ENCODE measurements at regions not wholly inside any gene's neighbourhood (a gene's known extent, or its start where the extent isn't known, plus 50 kb on each side); places are given as distances from the start of the nearest gene placed in this dataset.

DNA sequence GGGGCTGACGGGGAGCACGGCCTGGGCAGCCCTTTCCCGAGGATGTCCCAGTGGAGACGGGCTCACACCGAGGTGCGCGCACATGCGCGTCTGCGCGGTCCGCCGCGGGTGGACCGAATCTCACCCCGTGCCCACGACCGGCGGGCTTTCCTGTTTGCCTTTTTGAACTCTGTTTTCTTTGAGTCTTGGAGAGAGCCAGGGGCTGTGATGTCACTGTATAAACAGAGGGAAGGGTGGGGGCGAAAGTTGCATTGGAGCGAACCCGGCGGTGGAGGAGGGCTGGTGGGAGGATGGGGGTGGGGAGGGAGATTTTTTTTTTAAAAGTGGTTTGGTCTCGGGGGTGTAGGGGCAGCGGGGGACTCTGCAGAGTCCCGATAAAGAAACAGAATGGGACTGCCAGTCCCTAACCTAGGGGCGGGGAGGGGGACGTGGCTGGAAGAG, 141.2 kb upstream of the CTAGE1 start:
- TF ChIP-seq, protein P1, sequence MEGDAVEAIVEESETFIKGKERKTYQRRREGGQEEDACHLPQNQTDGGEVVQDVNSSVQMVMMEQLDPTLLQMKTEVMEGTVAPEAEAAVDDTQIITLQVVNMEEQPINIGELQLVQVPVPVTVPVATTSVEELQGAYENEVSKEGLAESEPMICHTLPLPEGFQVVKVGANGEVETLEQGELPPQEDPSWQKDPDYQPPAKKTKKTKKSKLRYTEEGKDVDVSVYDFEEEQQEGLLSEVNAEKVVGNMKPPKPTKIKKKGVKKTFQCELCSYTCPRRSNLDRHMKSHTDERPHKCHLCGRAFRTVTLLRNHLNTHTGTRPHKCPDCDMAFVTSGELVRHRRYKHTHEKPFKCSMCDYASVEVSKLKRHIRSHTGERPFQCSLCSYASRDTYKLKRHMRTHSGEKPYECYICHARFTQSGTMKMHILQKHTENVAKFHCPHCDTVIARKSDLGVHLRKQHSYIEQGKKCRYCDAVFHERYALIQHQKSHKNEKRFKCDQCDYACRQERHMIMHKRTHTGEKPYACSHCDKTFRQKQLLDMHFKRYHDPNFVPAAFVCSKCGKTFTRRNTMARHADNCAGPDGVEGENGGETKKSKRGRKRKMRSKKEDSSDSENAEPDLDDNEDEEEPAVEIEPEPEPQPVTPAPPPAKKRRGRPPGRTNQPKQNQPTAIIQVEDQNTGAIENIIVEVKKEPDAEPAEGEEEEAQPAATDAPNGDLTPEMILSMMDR (conservative IDR thresholded peaks at IDR 0.05; ENCODE audit: low read depth, low read length): no peak
- peak; percentile 16 for TF ChIP-seq EZH2 (IDR thresholded peaks at IDR 0.05; ENCODE audit: borderline replicate concordance, low read depth, low read length, poor library complexity, severe bottlenecking)
